Stimulated activated CD8-positive, alpha-beta memory T cell treated with anti-CD3 and anti-CD28 coated beads, Interleukin-12 subunit alpha, Interleukin-12 subunit beta, amount 100 ng/mL, for 24 hours (primary cell): ENCODE measurements at regions not wholly inside any gene's neighbourhood (a gene's known extent, or its start where the extent isn't known, plus 50 kb on each side); places are given as distances from the start of the nearest gene placed in this dataset.

ENCODE experiments used
- DNase-seq: peaks from one replicate; pipeline ENCODE4 v3.0.0-alpha.2; 2020; ENCODE audit errors: extremely low read depth

DNA sequence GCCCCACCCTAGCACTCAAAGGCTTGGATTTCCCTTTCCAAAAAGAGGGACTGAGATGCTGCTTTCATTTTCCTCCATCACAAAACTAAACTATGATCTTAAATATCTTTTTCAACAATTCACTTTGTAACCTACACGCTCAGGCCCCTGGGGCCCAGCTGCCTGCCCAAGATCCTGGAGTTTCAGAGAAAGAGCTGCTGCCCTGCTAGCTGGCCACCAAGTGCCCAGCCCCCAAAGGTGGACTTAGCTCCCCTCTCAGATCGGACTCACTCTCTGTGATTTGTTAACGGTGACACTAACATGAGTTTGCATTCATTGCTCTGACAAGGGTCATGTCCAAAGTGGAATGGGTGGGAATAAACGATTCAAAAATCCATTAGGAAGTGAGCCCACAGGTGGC, 119.6 kb upstream of the SMAD3 start:
- DNase-seq = no peak

DNA sequence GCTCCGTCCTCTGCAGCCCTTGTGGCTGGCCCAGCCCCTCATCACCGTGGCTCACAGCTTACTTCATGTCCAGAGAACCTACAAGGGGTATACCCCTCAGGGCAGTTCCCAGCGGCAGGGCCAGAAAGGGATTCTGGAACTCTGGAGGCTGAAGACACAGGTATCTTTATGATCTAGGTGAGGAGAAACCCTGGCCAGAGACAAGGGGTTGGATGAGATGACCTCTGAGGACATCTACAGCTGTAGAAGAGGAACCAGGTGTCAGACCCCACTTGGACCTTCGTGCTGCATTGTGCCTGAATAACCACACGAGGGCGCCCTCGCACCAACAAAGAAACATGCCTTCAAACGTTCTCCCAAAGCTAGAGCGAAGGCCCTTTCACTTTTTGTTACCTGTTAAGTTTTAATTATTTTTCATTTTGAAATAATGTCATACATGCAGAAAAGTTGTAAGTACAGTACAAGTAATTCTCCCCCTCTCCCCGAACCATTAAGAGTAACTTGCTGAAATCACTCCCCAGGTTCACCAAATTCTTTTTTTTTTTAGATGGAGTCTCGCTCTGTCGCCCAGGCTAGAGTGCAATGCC, 118.7 kb upstream of the SMAD3 start:
- peak; percentile 15 for DNase-seq

DNA sequence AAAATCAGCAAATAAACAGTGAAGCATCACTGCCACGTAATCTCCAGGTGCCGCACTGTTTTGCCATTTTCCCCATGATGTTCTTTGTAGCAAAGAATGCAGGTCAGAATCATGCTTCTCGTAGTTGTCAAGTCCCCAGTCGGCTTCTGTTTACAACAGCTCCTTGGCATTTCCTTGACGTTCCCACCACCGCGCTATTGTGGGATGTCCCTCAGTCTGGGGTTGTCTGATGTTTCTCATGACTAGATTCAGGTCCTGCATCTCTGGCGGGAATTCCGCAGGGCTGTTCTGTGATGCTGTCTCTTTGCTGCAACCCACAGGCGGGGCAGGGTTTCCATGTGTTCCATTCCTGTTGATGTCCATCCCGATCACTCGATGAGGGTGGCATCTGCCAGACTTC, 117.9 kb upstream of the SMAD3 start:
- DNase-seq = no peak

DNA sequence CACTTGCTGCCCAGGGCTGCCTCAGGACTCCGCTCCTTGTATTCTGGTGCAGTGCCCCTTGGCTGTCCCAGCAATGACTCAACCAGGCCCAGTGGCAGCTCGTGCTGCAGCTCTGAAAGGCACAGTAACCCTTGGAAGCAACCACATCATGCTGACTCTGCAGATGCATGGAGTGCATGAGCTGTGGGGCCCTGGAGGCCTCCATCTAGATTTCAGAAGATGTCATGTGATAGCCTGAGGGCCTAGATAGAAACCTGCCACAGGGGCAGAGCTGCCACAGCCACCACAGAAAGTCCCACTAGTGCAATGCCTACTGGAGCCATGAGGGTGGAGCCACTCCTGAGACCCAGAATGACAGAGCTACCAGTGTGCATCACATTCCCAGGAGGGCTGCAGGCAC, 117.1 kb upstream of the SMAD3 start:
- DNase-seq = no peak

DNA sequence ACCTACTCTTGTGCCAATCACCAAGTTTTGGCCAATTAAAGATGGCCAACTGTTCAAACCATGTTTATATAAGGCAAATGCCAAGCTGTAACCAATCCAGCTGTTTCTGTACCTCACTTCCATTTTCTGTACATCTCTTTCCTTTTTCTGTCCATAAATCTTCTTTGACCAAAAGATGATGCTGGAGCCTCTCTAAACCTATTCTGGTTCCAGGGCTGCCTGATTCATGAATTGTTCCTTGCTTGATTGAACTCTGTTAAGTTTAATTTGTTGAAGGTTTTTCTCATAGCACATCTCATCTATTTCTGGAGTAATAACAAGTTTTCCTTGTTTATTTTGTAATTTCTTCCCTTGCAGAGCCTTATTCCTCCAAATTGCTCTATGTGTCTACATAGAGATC, 115.3 kb upstream of the SMAD3 start:
- no peak for DNase-seq

DNA sequence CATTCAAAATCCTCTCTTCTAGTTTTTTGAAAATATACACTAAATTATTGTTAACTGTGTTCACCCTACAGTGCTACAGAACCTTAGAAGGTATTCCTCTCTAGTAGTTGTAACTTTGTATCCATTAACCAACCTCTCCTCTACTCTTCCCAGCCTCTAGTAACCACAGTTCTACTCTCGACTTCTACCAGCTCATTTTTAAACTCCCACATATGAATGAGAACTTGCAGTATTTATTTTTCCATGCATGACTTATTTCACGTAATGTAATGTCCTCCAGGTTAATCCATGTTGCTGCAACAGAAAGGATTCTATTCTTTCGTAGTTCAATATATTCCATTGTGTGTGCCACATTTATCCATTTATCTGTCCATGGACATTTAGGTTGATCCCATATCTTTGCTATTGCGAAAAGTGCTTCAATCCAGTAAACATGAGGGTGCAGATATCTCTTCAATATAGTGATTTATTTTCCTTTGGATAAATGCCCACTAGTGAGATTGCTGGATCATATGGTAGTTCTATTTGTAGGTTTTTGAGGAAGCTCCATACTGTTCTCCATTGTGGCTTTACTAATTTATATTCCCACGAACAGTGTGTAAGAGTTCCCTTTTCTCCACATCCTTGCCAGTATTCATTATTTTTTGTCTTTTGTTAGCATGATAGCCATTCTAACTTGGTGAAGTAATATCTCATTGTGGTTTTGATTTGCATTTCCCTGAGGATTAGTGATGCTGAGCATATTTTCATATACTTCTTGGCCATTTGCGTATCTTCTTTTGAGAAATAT, 113.7 kb upstream of the SMAD3 start:
- no peak for DNase-seq

DNA sequence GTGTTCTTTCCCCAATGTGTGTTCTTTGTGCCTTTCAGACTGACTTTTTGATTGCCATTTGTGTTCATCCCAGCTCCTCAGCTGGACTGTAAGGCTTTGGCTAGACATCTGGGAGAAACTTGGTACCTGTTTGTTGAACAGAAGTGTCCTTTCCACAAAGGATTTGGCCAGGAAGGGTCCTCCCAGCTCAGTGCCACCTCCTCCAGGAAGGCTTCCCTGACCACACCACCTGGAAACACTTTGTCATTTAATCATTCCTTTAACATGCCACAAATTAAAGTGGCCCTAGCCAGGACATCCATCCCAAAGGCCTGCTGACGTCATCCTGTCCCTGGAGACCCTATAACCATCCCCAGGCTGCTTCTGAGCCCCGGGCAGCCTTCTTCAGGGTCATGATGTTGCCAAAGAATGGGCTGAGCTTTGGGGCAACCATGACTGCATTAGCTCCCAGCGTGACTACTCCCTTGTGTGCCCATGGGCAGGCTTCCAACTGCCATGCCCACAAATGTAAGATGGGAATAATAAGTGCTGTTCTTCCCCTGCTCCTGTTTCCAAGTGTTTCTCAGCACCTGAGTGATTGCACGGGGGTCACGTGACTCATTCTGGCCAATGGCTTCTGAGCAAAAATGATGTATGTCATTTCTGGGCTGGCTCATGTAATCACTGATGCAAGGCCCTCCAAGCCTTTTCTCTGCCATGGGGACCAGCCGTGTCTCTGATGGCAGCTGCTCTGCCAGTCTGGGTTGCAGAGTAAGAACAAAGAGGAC, 112.5 kb upstream of the SMAD3 start:
- no peak for DNase-seq

DNA sequence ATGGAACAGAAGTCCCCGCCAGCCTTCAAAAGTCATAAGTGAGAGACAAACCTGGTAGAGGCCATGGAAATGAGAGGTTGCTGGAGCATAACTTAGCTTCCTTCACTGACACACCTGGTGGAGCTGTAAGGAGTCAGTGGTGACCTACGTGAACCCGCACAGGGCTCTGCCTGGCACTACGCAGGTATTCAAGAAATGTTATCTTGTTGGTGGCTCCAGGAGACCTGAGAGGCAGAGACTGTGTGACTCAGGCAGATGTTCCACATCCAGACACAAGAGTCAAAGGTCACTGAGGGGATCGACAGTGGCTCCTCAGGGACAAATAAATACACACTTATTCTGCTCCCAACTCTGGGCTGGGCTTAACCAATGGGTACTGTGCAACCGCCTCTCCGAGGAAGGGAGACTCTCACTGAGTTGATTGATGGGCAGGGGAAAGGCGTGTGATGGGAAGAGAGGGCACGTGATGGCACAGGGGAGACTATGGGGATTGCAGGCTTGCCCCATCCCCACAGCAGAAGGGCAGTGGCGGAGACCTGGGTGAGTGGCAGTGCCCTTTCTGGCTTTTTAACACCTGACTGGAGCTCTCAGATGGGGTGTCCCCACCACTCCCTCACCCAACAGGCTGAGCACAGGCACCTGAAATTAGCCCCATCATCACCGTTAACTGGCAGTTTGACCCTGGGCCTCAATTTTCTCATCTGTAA, 111.7 kb upstream of the SMAD3 start:
- no peak for DNase-seq

DNA sequence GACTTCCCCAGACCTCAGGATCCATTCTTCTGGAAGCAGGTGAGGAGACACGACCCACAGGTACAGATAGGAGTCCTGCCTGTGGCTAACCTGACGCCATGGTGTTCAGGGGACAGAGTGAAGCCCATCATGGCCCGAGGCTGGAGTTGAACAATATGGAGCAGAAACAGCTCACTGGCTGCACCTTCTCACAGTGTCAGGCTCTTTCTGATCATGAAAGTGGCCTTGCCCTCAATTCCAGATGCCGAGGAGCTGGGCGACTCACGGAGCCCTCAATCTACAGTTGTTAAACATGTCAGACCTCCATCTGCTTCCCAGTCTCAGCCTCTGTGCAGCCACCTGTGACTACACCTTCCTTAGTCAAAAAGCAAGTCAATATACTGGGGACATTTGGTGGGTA, 110.8 kb upstream of the SMAD3 start:
- no peak for DNase-seq

DNA sequence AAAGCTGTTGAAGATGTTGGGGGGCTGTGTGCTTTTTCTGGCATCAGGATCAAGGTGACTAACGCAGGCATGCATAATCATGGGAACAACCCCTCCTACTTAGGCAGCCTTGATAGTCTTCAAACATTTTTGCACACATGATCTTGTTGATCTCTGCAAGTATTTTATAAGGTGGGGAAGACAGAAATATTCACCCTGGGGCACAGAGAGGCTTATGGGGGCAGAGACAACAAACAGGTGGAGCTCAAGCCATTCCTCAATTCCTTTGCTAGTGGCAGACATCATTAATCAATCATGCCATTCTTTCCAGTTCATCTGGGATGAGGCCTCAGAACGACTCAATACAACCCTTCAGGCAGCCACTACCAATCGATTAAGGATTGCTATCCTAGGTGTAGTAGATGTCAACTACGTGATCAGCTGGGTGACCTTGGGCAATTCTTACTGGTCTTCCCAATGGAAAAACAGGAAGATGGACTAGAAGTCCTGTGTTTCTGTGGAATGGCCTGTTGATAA, 110.3 kb upstream of the SMAD3 start:
- no peak for DNase-seq

DNA sequence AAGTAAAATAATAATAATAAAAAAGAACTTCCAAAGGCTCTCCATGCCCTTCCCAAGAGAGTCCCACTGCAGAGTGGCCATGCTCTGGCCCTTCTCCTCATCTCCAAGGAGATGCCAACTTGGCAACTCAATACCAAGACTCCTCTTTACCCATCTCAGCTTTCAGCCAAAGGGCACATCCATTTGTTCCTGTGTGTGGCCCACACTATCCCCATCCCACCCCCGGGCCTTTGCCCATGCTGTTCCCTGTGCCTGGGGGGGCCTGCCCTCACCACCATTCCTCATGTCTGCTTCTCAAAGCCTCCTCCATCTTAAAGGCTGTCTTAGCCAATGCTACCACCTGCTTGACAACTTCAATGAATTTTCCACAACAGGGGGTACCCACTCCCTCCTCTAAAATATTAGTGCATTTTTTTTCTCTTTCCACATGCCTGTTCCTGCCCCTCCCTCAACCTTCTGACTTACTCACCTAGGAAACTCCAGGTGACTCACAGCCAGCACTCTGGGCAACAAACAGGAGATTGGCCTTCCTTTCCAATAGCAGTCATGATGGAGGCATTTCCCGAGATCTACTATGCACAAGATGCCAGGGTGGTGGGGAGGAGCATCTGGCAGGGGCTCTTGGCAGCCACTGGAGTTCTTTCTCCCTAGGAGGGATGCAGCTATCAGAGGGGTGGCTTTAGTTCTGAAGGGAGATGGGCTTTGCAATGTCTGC, 109.4 kb upstream of the SMAD3 start:
- DNase-seq = no peak

DNA sequence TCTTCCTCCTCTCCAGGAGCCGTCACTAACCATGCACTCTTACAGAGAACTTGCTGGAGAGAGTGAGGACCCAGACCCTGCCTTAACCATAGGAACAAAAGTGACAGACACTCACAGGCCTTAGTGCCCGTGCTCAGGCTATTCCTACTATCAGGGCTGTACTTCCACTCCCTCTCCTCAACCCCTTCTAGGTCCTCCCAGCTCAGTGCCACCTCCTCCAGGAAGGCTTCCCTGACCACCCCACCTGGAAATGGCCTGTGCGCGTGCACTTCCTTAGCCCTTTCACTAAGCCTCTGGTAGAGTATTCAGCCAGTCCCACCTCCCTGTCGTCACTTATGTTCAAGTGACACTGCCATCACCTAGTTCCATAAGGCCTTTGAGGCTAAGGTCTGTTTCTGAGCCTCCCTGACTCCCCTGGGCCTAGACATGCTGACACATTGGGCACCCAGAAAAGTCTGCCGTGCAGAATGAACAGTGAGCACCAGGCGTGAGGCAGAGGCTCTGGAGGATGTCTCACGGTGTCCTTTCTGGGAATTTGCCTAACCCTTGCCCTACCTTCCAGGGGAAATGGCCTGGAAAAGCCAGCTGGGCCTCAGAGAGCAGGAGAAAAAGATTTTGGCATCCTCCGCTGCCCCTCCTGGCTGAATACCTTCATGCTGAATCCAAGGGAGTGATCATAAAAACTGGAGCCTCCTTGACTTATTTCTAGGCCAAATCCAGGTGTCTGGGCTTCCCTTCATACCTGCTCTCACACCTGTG, 108.6 kb upstream of the SMAD3 start:
- no peak for DNase-seq

DNA sequence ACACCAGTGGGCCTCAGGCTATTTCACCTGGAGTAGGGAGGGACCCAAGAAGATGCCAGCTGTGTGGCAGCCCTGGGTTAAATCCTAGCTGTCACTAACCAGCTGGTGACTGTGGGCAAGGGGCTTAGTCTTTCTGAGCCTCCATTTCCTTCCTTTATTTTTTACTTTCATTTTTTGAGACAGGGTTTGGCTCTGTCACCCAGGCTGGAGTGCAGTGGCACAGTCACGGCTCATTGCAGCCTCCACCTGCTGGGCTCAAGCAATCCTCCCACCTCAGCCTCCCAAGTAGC, 108.0 kb upstream of the SMAD3 start:
- DNase-seq = no peak

DNA sequence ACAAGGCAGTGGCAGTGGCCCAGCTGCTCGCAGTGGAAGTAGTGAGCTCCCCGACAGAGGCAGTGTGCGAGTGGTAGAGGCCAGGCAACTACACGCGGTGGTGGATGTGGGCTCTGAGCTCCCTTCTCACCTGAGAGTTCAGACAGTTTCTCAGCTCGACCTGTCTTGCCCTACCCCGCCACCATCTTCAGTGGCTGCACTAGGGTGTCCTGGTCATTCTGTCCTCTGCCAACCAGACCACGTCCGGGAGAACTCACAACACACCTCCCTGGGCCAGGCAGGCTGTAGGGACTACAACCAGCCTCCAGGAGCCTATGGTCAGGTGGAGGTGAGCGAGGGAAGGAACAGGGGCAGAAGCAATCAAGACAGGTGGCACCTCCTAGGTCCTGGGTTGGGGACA, 106.3 kb upstream of the SMAD3 start:
- DNase-seq = no peak

DNA sequence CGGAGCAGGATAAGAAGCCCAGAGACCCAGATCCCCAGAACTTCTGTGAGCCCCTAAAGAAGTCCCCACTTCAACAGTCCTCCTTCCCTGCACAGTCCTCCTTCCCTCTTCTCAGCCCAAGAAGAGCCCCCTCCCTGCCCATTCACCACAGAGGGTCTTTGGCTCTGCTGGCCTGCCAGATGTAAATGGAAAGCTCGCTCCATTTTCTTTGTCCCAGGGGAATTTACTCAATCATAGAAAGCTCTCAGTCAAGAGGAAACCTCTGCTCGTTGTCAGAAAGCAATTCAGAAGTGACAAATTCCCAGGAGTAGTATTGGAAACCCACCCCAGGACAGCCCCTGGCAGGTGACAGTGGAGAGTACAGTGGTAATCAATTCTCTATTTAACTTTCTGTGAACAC, 105.5 kb upstream of the SMAD3 start:
- DNase-seq = no peak

DNA sequence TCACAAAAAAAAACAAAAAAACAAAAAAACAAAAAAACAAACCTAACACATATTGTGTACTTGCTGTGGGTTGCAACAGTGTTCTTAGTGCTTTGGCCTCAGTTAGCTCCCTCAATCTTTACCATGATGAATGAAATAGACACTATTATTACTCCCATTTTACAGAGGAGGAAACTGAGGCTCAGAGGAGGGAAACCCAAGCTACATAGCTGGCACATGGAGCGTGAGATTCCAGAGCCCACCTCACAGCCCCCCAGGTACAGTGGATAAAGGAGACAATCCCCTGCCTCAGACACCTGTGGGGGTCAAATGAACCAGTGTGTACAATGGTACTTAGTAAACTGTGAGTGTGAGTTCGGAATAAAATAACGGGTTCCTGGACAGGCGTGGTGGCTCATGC, 104.9 kb upstream of the SMAD3 start:
- no peak for DNase-seq

DNA sequence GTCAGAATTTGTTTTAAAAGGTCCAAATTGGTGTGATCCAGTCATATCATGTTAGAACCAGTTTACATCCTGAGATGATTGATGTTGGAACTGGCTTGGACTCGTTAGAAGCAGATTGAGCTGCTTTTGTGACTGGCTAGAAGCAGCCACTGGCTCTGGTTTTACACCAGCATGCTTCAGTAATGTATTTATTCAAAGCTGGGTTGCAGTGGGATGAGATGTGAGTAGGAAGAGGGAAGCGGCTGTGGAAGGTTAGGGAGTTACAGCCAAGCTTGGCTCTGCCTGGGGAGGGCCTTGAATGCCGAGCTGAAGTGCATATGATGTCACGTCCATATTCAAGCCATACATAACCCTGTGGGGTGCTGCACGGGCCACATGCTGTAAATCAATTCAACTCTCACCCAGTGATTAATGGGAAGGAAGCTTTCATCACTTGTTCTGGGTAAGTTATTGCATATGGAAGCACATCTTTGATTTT, 104.0 kb upstream of the SMAD3 start:
- no peak for DNase-seq

DNA sequence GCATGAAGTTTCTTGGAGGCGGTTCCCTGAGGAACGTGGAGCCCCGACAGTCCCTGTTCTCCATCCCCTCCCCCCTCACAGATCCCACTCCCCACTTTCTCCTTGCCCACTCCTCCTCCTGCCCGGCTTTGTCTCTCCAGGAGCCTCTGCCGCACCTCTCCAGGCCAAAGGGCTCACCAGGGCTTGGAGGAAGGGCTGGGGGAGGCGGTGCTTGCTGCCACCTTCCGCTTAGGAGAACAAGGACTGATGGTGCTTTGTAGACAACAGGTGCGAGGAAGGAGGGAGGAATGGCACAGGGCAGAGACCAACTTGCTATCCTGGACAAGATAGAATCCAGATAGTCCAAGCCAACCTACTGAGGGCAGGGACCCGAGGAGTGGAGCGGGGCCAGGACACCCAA, 103.5 kb upstream of the SMAD3 start:
- no peak for DNase-seq

DNA sequence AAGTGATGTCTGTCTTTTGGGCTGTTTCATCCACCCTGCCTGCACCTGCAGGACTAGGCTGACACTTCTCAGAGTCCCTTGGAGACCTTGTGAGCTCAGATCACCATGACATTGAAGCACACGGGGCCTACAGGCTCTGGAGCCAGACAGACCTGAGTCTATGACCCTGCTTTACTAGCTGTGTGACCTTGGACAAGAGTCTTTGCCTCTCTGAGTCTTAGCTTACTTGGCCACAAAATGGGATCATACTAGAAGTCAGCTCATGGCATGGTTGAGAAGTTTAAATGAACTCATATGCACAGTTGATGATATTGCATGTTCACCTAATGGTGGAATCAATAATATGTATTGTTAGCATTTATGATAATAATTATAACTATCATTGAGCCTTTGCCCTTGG, 102.9 kb upstream of the SMAD3 start:
- no peak for DNase-seq

DNA sequence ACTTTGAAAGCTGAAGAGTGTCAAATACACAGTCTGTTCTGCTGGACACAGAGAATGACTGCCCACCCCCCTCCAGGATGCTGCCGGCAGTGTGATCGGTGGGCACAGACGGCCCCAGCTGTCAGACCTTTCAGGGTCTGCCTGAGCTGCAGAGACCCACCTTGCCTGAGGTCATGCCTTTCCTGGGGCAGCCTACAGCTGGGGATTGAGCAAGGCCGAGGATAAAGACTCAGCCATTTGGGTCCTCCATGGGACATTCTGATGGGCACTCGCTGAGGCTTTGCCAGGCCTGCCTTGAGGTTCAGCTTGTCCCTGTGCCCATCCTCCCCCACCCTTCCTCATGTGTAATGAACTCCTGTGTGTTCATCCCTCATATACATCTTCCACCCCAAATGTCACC, 102.3 kb upstream of the SMAD3 start:
- no peak for DNase-seq

DNA sequence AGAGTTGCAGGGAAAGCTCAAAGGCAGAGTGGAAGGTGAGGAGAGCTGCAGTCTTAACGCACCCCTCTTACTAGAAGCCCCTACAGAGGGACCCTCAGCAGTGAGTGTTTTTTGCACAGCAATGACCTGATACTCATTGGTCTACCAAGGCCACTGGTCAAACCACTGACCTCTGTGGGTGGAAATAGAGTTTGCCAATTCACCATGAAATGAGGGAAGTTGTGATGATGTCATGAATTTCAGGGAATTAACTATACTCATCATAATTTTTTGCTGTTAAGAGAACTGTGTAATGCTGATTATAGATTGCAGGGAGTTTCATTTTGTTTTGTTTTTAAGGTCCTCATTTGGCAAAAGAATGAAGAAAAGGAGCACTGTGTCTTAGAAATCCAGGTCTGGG, 101.7 kb upstream of the SMAD3 start:
- no peak for DNase-seq
